ENCODE measurements at regions not wholly inside any gene's neighbourhood (a gene's known extent, or its start where the extent isn't known, plus 50 kb on each side); places are given as distances from the start of the nearest gene placed in this dataset.

DNA sequence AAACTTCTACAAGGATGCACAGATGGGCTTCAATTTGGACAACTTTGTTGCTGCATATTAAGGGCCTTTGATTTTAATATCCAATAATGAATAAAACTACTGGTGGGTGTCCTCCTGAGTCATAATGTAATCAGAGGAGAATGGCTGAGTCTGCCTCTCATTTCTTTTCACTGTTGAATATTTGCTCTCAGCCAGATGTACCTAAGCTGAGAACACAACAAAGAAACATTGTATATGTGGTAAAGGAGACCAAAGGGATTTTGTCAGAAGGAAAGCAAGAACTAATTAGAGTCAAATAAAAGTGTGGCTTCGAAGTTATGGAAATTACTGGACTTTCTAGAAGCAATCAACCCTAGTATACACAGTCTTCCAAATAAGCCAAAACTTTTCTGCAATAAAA, 131.0 kb upstream of the BET1 start:
- no peak for DNase-seq
- no CpG with 5 or more reads among the region's 1 CpG for WGBS (ENCODE audit: insufficient coverage)
- ChIA-PET CTCF (no interaction called here), POLR2A (no interaction called here)
- Histone ChIP-seq H3K9me3 (no peaks in the 10 kb centered on the region), H3K27ac (ENCODE audit: low read length) (no peak overlapping the region), H3K4me1 (ENCODE audit: control insufficient read depth in 1 of 2, extremely low read depth in 1 of 2, insufficient read depth in 2 of 2, low read length in 2 of 2) (no peaks in the 10 kb centered on the region), H3K36me3 (ENCODE audit: control insufficient read depth in 2 of 2, extremely low read depth in 1 of 2, insufficient read depth in 1 of 2, low read length in 1 of 2) (no peaks in the 10 kb centered on the region), H3K4me3 (ENCODE audit: control insufficient read depth in 1 of 2, extremely low read depth in 1 of 2, low read length in 1 of 2) (no peak overlapping the region), H3K27me3 (replicated peaks in 1 of 2; ENCODE audit: control insufficient read depth in 2 of 2, extremely low read depth in 1 of 2, insufficient read depth in 2 of 2, low read length in 1 of 2) (no peaks in the 10 kb centered on the region)
- peaks cover 0 to 13% of the 10 kb centered on the region in 2 donors for H3K27me3 Mint-ChIP-seq
- no peak for ATAC-seq (replicated peaks in 1 of 4)
- no peak overlapping the region for H3K4me3 Mint-ChIP-seq
- H3K4me1 Mint-ChIP-seq = no peaks in the 10 kb centered on the region
- no peaks in the 10 kb centered on the region for H3K36me3 Mint-ChIP-seq
- H3K27ac Mint-ChIP-seq = no peak overlapping the region
- H3K9me3 Mint-ChIP-seq = no peaks in the 10 kb centered on the region

DNA sequence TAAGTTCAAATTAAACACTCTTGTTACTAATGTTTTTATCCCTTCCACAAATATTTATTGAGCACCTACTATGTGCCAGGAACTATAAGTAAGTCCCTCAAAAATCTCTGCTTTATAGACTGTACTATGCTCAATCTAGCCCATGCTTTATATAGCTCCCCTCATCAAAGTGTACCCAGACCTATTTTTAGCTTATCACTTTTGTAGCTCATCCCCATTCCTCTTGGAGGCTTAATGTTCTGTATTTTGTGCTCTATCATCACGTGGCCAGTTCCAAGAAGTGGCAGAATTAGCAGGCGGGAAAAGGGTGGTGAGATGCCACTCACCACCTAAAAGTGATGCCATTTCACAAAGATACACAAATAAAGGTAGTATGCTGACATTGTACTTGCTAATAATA, 138.1 kb upstream of the BET1 start:
- Mint-ChIP-seq H3K9me3 (no peaks in the 10 kb centered on the region), H3K4me1 (no peaks in the 10 kb centered on the region), H3K27ac (no peak overlapping the region), H3K4me3 (no peak overlapping the region), H3K27me3 (peaks cover 0 to 12% of the 10 kb centered on the region in 2 donors), H3K36me3 (no peaks in the 10 kb centered on the region)
- ChIA-PET POLR2A (no interaction called here), CTCF (no interaction called here)
- H3K27ac ChIP-seq (ENCODE audit: low read length) = no peak overlapping the region
- H3K27me3 ChIP-seq (replicated peaks in 1 of 2; ENCODE audit: control insufficient read depth in 2 of 2, extremely low read depth in 1 of 2, insufficient read depth in 2 of 2, low read length in 1 of 2) = no peaks in the 10 kb centered on the region
- no CpG with 5 or more reads among the region's 2 CpGs for WGBS (ENCODE audit: insufficient coverage)
- H3K4me3 ChIP-seq (ENCODE audit: control insufficient read depth in 1 of 2, extremely low read depth in 1 of 2, low read length in 1 of 2) = no peak overlapping the region
- H3K4me1 ChIP-seq (ENCODE audit: control insufficient read depth in 1 of 2, extremely low read depth in 1 of 2, insufficient read depth in 2 of 2, low read length in 2 of 2) = no peaks in the 10 kb centered on the region
- no peaks in the 10 kb centered on the region for H3K9me3 ChIP-seq
- no peak for ATAC-seq (replicated peaks in 1 of 4)
- no peak for DNase-seq
- no peaks in the 10 kb centered on the region for H3K36me3 ChIP-seq (ENCODE audit: control insufficient read depth in 2 of 2, extremely low read depth in 1 of 2, insufficient read depth in 1 of 2, low read length in 1 of 2)

DNA sequence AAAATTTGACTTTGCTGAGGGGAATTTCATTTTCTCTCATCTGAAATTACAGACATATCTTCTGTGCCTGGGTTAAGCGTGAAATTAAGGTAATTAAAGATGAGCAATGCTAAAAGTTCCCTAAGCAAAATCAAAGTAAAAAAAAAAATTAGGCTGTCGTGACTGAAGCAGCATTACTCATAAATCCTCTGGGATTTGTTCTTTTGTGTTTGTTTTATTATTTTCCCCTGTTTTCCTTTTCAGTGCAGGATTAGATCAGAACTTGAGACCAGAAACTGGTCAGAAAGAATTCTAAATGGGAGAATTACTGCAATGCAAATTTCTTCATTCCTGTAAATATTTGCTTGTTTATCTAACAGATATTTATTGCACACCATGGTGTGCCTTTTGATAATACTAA, 141.4 kb upstream of the BET1 start:
- POLR2A ChIA-PET = no interaction called here
- no peak for ATAC-seq (replicated peaks in 1 of 4)

DNA sequence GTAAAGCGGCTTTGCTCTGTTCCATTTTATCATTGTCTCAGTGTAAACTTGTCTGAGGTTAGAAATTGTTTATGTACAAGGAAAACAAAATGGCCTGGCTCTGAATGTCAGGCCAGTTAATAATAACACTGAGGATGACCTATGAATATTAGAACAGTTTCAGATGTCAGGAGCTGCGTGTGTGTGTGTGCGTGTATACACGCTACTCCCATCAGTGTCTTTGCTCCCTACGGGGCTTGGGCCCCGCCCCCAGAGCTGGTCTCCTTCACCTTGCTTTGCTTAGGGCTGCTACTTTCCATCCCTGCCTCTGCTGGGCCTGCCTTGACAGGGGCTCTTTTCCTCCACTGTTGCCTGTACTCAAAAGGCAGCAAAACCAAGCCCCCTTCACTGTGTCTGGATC, 142.3 kb upstream of the BET1 start:
- H3K36me3 Mint-ChIP-seq = no peaks in the 10 kb centered on the region
- H3K4me1 Mint-ChIP-seq = no peaks in the 10 kb centered on the region
- H3K4me3 Mint-ChIP-seq = no peak overlapping the region
- POLR2A ChIA-PET = no interaction called here
- H3K27ac ChIP-seq (ENCODE audit: low read length) = no peak overlapping the region
- no peak overlapping the region for H3K4me3 ChIP-seq (ENCODE audit: control insufficient read depth in 1 of 2, extremely low read depth in 1 of 2, low read length in 1 of 2)
- no peaks in the 10 kb centered on the region for H3K9me3 ChIP-seq
- no peak for DNase-seq
- H3K27me3 Mint-ChIP-seq = peaks cover 3 to 23% of the 10 kb centered on the region in 2 donors
- H3K36me3 ChIP-seq (ENCODE audit: control insufficient read depth in 2 of 2, extremely low read depth in 1 of 2, insufficient read depth in 1 of 2, low read length in 1 of 2) = no peaks in the 10 kb centered on the region
- no peaks in the 10 kb centered on the region for H3K27me3 ChIP-seq (replicated peaks in 1 of 2; ENCODE audit: control insufficient read depth in 2 of 2, extremely low read depth in 1 of 2, insufficient read depth in 2 of 2, low read length in 1 of 2)
- H3K9me3 Mint-ChIP-seq = no peaks in the 10 kb centered on the region
- H3K27ac Mint-ChIP-seq = no peak overlapping the region
- H3K4me1 ChIP-seq (ENCODE audit: control insufficient read depth in 1 of 2, extremely low read depth in 1 of 2, insufficient read depth in 2 of 2, low read length in 2 of 2) = no peaks in the 10 kb centered on the region
- CTCF ChIA-PET = no interaction called here
- 96% methylated on average over 5 of the region's 6 CpGs for WGBS (ENCODE audit: insufficient coverage)
- no peak for ATAC-seq (replicated peaks in 1 of 4)

More for the DNA sequence above, 141.4 kb upstream of the BET1 start:
- Mint-ChIP-seq H3K27ac (no peak overlapping the region), H3K27me3 (peaks cover 3 to 23% of the 10 kb centered on the region in 2 donors), H3K36me3 (no peaks in the 10 kb centered on the region), H3K9me3 (no peaks in the 10 kb centered on the region), H3K4me1 (no peaks in the 10 kb centered on the region), H3K4me3 (no peak overlapping the region)
- Histone ChIP-seq H3K27ac (ENCODE audit: low read length) (no peak overlapping the region), H3K9me3 (no peaks in the 10 kb centered on the region), H3K36me3 (ENCODE audit: control insufficient read depth in 2 of 2, extremely low read depth in 1 of 2, insufficient read depth in 1 of 2, low read length in 1 of 2) (no peaks in the 10 kb centered on the region), H3K4me1 (ENCODE audit: control insufficient read depth in 1 of 2, extremely low read depth in 1 of 2, insufficient read depth in 2 of 2, low read length in 2 of 2) (no peaks in the 10 kb centered on the region), H3K4me3 (ENCODE audit: control insufficient read depth in 1 of 2, extremely low read depth in 1 of 2, low read length in 1 of 2) (no peak overlapping the region), H3K27me3 (replicated peaks in 1 of 2; ENCODE audit: control insufficient read depth in 2 of 2, extremely low read depth in 1 of 2, insufficient read depth in 2 of 2, low read length in 1 of 2) (no peaks in the 10 kb centered on the region)
- no peak for DNase-seq
- WGBS (ENCODE audit: insufficient coverage) = no CpG with 5 or more reads among the region's 2 CpGs
- CTCF ChIA-PET = no interaction called here

DNA sequence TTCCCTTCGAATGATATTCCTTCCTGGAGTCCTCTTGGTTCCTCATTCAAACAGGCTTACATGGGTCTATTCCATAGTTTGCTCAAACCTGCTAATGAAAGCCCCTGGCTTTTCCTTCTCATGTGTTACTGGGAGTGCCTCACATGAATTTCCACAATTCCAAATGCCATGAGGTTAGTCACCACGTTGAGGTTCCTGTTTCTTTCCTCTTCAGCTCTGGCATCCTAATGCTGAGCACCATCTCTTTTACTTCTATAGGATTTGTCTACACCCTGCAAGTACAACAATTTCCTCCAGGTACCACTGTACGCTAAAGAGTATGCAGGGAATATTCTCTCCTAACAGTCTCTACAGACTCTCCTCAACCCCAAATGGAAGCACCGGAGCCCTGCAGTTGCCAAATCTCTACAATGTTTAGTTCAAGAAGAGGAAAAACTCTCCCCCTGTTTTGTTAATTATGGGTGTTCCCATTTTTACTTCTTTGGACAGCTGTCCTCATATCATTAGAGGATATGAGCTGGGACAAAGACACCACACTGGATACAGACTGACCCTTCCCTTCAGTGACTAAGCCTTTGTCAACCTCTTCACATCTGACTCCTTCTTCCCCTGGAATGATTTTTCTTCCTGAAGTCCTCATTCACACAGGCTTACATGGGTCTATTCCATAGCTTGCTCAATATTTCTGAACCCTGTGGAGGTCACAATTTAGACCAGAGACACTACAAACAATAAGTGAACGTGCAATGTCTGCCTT, 145.8 kb upstream of the BET1 start:
- no peak for ATAC-seq (replicated peaks in 1 of 4)
- POLR2A ChIA-PET = no interaction called here

DNA sequence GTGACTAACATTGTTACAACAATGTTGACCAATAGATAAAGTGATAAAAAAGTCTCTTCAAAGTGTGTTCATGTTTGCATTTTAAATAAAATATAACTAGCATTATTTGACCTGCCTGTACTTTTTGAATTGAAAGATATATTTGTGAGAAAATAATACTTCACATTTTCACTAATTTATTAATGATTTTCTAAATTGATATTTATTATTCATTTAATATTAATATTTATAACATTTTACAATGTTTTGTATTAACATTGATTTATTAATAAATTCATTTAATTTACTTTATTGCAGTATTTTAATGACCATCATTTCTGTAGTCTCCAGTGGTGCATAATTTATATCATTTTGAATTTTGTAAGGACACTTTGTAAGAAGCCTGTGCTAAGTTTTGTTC, 150.0 kb upstream of the BET1 start:
- H3K36me3 ChIP-seq (ENCODE audit: control insufficient read depth in 2 of 2, extremely low read depth in 1 of 2, insufficient read depth in 1 of 2, low read length in 1 of 2) = no peaks in the 10 kb centered on the region
- H3K4me3 ChIP-seq (ENCODE audit: control insufficient read depth in 1 of 2, extremely low read depth in 1 of 2, low read length in 1 of 2) = no peak overlapping the region
- CTCF ChIA-PET = no interaction called here
- DNase-seq (no peak), ATAC-seq (replicated peaks in 1 of 4) (no peak)
- Mint-ChIP-seq H3K4me1 (no peaks in the 10 kb centered on the region), H3K27me3 (peaks cover 3 to 13% of the 10 kb centered on the region in 2 donors), H3K4me3 (no peak overlapping the region), H3K27ac (no peak overlapping the region), H3K9me3 (peaks cover 0 to 4% (median 0%) of the 10 kb centered on the region in 3 donors), H3K36me3 (no peaks in the 10 kb centered on the region)
- H3K27ac ChIP-seq (ENCODE audit: low read length) = no peak overlapping the region
- POLR2A ChIA-PET = no interaction called here
- no peaks in the 10 kb centered on the region for H3K27me3 ChIP-seq (replicated peaks in 1 of 2; ENCODE audit: control insufficient read depth in 2 of 2, extremely low read depth in 1 of 2, insufficient read depth in 2 of 2, low read length in 1 of 2)
- H3K4me1 ChIP-seq (ENCODE audit: control insufficient read depth in 1 of 2, extremely low read depth in 1 of 2, insufficient read depth in 2 of 2, low read length in 2 of 2) = no peaks in the 10 kb centered on the region
- H3K9me3 ChIP-seq = no peaks in the 10 kb centered on the region

More for the DNA sequence above, 145.8 kb upstream of the BET1 start:
- H3K27ac ChIP-seq (ENCODE audit: low read length) = no peak overlapping the region
- no peaks in the 10 kb centered on the region for H3K9me3 Mint-ChIP-seq
- no peaks in the 10 kb centered on the region for H3K4me1 Mint-ChIP-seq
- peaks cover 3 to 20% of the 10 kb centered on the region in 2 donors for H3K27me3 Mint-ChIP-seq
- H3K4me3 Mint-ChIP-seq = no peak overlapping the region
- DNase-seq = no peak
- no peaks in the 10 kb centered on the region for H3K36me3 ChIP-seq (ENCODE audit: control insufficient read depth in 2 of 2, extremely low read depth in 1 of 2, insufficient read depth in 1 of 2, low read length in 1 of 2)
- H3K27me3 ChIP-seq (replicated peaks in 1 of 2; ENCODE audit: control insufficient read depth in 2 of 2, extremely low read depth in 1 of 2, insufficient read depth in 2 of 2, low read length in 1 of 2) = no peaks in the 10 kb centered on the region
- H3K4me3 ChIP-seq (ENCODE audit: control insufficient read depth in 1 of 2, extremely low read depth in 1 of 2, low read length in 1 of 2) = no peak overlapping the region
- no peaks in the 10 kb centered on the region for H3K9me3 ChIP-seq
- H3K4me1 ChIP-seq (ENCODE audit: control insufficient read depth in 1 of 2, extremely low read depth in 1 of 2, insufficient read depth in 2 of 2, low read length in 2 of 2) = no peaks in the 10 kb centered on the region
- 56% methylated on average over 2 of the region's 5 CpGs for WGBS (ENCODE audit: insufficient coverage)
- H3K36me3 Mint-ChIP-seq = no peaks in the 10 kb centered on the region
- no peak overlapping the region for H3K27ac Mint-ChIP-seq
- CTCF ChIA-PET = no interaction called here

DNA sequence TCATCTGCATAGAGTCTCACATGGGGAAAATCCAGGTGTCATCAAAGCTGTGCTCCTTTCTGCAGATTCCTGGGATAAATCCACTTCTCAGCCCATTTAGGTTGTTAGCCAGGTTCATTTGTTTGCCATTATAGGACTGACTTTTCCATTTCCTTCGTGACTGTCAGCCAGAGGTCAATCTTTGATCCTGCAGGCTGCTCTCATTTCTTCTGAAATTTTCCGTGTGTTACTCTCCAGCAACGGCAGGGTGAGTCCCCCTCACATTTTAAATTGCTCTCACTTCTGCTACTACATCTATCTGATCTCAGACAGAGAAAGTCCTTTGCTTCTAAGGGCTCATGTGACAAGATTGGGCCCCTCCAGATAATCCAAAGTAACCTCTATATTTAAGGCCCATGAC, 150.7 kb upstream of the BET1 start:
- ChIA-PET POLR2A (no interaction called here), CTCF (no interaction called here)
- Mint-ChIP-seq H3K4me1 (no peaks in the 10 kb centered on the region), H3K27me3 (peaks cover 3 to 8% of the 10 kb centered on the region in 2 donors), H3K36me3 (no peaks in the 10 kb centered on the region), H3K9me3 (peaks cover 0 to 4% (median 0%) of the 10 kb centered on the region in 3 donors), H3K4me3 (no peak overlapping the region), H3K27ac (no peak overlapping the region)
- no peak for ATAC-seq (replicated peaks in 1 of 4)
- Histone ChIP-seq H3K27me3 (replicated peaks in 1 of 2; ENCODE audit: control insufficient read depth in 2 of 2, extremely low read depth in 1 of 2, insufficient read depth in 2 of 2, low read length in 1 of 2) (no peaks in the 10 kb centered on the region), H3K27ac (ENCODE audit: low read length) (no peak overlapping the region), H3K9me3 (no peaks in the 10 kb centered on the region), H3K36me3 (ENCODE audit: control insufficient read depth in 2 of 2, extremely low read depth in 1 of 2, insufficient read depth in 1 of 2, low read length in 1 of 2) (no peaks in the 10 kb centered on the region), H3K4me1 (ENCODE audit: control insufficient read depth in 1 of 2, extremely low read depth in 1 of 2, insufficient read depth in 2 of 2, low read length in 2 of 2) (no peaks in the 10 kb centered on the region), H3K4me3 (ENCODE audit: control insufficient read depth in 1 of 2, extremely low read depth in 1 of 2, low read length in 1 of 2) (no peak overlapping the region)
- no peak for DNase-seq
- 75% methylated on average over 3 of the region's 3 CpGs for WGBS (ENCODE audit: insufficient coverage)
